AML-193 (cell line): ENCODE measurements at regions not wholly inside any gene's neighbourhood (a gene's known extent, or its start where the extent isn't known, plus 50 kb on each side); places are given as distances from the start of the nearest gene placed in this dataset.

ENCODE experiments used
- DNase-seq, 2 experiments: peaks; one replicate each; lab custom pipeline; 2025; lab: John Stamatoyannopoulos, UW

GRCh38 chr21:35933466-35933865, 126.9 kb downstream of the SETD4 start:
- DNase-seq: peak; percentile 45 to 48

DNA sequence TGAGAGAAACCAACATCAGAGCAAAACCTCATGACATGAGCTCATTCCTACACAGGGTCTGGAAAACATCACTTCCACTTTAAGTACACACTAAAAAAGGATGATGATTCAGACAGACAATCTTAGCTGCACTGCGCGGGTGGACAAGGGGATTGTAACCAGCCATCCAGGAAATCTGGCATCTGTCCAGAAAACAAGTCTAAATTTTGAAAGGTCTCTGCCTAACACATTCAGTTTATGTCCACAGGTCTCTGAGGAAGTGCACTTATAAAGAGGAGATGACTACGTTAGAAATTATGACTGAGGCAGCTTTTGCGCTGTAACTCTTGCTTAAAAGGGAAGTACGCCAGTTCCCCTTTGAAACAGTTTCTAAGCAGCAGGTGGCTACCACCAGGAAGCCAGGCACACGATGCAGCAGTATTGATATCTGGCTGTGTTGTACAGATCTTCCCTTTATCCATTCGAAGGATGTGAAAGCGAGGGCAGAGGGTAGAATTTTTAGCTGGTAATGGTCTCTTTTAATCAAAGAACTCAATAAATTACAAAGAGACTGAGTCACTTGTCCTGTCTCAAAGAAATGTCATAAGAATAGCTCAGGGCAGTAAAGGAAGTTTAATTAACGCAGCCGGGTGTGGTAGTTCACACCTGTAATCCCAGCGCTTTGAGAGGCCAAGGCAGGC, 128.0 kb downstream of the SETD4 start:
- peak; percentile 98 for DNase-seq

- no peak for DNase-seq
These were observed 130.4 kb downstream of the SETD4 start for GRCh38 chr21:35929901-35930300.

DNA sequence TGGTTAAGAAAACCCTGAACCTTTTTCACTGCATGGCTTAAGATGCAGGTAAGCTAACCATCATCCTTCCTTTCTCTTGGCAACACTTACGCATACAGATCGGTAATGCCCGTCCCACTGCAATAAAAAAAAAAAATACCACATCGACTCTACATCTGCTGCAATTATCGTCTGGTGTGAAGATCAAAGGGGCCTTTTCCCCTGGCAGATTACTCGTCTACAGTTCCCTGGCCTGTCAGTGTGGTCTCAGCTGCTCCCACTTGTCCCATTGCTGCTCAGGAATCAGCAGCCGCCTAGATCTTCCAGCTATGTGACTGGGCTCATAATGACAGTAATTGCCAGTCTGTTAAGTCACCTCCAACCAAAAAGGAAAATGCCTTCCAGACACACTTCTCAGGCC, 133.1 kb downstream of the SETD4 start:
- no peak for DNase-seq

GRCh38 chr21:35926003-35926740, 134.2 kb downstream of the SETD4 start:
- no peak for DNase-seq

- DNase-seq: no peak
These were observed 134.8 kb downstream of the SETD4 start for GRCh38 chr21:35925497-35925896.

GRCh38 chr21:35924714-35925301, 135.5 kb downstream of the SETD4 start:
- DNase-seq: no peak

DNA sequence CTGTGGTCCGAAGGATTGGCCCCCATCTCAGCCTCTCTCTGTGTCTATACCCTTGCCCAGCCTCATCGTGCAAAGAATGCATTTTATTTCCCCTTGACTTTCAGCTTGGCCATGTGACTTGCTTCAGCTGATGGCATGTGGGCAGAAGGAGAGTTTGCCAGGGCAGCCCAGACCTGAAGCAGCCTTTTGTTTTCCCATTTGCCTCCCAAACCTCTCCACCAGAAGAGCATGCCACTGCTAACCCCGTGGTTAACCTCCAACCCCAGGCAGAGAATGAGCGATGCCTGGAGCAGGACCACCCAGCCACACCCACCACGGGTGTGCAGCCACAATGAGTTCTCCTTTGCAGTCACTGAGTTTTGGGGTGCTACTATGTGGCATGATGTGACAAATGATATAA, 136.4 kb downstream of the SETD4 start:
- DNase-seq: no peak

DNA sequence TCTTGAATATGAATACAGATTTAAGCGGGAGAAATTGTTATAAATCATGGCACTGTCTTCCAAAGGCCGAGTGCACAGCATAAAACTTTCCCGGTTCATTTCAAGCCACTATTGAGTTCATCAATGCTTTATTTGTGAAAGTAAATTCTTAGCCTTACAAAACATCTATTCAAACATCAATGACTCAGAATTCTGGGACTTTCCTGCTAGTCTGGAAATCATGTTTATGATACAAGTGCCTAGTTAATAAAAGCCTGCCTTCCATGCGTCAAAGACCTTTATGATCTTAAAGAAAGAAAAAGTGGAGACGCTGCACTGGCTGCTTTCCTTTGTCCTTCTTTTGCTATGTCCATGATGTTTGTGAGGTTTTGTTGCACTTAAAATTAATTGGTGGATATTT, 137.7 kb downstream of the SETD4 start:
- DNase-seq: no peak

DNA sequence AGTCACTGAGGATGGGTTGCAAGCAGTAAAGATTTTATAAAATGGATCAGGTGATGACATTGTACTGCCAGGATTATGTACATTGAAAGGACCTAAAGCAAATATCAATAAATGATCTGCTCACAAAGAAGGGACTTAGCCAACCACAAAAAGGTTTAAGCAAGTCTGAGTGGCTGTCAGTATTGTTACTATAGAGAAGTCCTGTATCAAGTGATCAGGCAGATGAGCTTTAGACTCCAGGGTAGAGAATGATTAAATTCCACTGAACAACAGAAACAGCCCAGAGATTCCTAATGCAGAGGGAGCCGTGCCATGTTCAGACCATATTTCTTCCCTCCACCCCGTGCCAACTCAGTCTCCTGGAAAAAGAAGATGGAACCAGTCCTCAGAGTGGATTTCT, 138.9 kb downstream of the SETD4 start:
- DNase-seq: no peak

- no peak for DNase-seq
These were observed 139.9 kb downstream of the SETD4 start for GRCh38 chr21:35920436-35920835.

DNA sequence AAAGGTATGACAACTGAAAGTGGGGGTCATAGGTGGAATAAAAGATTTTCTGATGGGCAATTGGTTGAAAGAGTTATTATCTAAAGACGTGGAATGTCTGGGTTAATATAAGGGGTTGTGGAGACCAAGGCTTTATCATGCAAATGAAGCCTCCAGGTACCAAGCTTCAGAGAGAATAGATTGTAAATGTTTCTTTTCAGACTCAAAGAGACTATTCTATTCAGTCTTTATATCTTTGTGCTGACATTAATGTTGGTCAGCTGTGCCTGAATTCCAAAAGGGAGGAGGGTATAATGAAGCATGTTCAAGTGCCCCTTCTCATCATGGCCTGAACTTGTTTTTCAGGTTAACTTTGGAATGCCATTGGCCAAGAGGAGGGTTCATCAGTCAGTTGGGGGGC, 145.3 kb downstream of the SETD4 start:
- no peak for DNase-seq

GRCh38 chr21:35911412-35912191, 148.7 kb downstream of the SETD4 start:
- DNase-seq: no peak

GRCh38 chr21:35909456-35910223, 150.7 kb downstream of the SETD4 start:
- no peak for DNase-seq

- DNase-seq: no peak
These were observed 151.8 kb downstream of the SETD4 start for GRCh38 chr21:35908311-35909078.

GRCh38 chr21:35906586-35906985, 153.7 kb downstream of the SETD4 start:
- no peak for DNase-seq

GRCh38 chr21:35905963-35906345, 154.4 kb downstream of the SETD4 start:
- no peak for DNase-seq

- peak; percentile 7 to 11 for DNase-seq
These were observed 155.0 kb downstream of the SETD4 start for GRCh38 chr21:35905096-35905962.

DNA sequence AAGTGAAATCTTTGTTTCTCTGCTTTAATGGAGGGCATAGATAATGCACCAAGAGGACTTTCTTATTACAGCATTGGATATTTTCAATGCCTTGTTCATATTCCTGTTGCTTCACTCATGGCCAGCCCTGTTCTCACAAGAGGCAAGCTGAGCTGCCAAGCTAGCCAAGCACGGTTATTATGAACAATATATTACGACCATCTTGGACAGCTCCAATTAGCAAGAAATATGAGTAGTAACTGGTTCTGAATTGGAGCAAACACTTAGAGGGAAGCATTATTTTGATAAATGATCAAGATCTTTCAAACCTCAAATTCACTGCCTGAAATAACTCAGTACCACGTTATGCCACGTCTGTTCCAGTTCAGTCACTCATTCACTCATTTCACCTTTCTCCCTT, 159.8 kb downstream of the SETD4 start:
- DNase-seq: no peak

DNA sequence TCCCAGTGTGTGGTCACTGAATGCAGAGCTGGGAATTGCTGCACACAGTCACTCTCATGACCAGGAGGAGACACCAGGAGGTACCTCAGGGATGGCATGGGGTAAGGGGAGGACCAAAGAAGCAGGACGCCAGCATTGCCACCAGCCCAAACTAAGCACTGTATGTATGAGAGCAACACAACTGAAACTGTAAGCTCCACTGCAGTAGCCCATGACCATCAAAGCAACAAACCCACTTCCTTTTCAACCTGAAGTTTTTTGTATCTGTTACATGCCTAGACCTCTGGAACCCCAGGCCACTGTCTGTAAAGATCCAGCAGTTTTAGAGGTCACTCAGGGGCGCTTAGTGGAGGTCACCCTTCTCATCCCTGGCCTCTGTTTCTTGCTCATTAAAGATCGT, 164.3 kb downstream of the SETD4 start:
- DNase-seq: no peak
